ENCODE measurements at regions not wholly inside any gene's neighbourhood (a gene's known extent, or its start where the extent isn't known, plus 50 kb on each side); places are given as distances from the start of the nearest gene placed in this dataset.

DNA sequence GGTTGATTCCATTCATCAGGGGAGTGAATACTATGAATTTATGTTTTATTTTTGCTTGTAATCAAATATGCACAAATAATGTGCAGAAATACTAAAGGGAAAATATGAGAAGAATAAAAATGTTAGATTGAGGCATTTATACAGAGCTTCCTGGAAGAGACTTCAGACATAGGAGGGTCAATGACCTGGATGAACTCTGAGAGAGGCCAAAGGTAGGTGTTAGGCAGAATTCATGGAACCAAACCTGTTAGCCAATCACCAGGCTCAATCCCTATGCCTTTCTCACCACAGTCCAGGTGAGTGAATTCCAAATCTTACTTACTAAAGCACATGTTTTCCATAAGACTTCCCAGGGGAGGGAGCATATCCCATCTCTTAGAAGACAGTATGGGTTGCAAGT lies 130.4 kb upstream of the NTF3 start:
- Histone ChIP-seq H2AFZ (ENCODE audit: low read depth) (no peak overlapping the region), H4K20me1 (ENCODE audit: insufficient read depth) (no peaks in the 10 kb centered on the region), H3K4me3 (IDR thresholded peaks at IDR 0.05; ENCODE audit: insufficient read depth, low read depth, low read length) (no peak overlapping the region), H3K27me3 (ENCODE audit: insufficient read depth, low read depth) (no peaks in the 10 kb centered on the region), H3K4me2 (no peak overlapping the region), H3K27ac (no peak overlapping the region), H3K9ac (no peak overlapping the region), H3K4me1 (ENCODE audit: low read depth, poor library complexity, severe bottlenecking) (no peaks in the 10 kb centered on the region), H3K79me2 (ENCODE audit: insufficient read depth, low read depth) (no peaks in the 10 kb centered on the region), H3K36me3 (ENCODE audit: insufficient read depth) (no peaks in the 10 kb centered on the region)
- no peak for TF ChIP-seq CTCF (conservative IDR thresholded peaks at IDR 0.05; ENCODE audit: low read depth, low read length)

GRCh38 chr12:5305425-5305824 lies 126.5 kb upstream of the NTF3 start:
- no peaks in the 10 kb centered on the region for H3K79me2 ChIP-seq (ENCODE audit: insufficient read depth, low read depth)
- TF ChIP-seq CTCF (conservative IDR thresholded peaks at IDR 0.05; ENCODE audit: low read depth, low read length), result no peak
- no peak overlapping the region for H3K4me3 ChIP-seq (IDR thresholded peaks at IDR 0.05; ENCODE audit: insufficient read depth, low read depth, low read length)
- no peak overlapping the region for H2AFZ ChIP-seq (ENCODE audit: low read depth)
- H3K27ac ChIP-seq, result no peak overlapping the region
- no peaks in the 10 kb centered on the region for H3K27me3 ChIP-seq (ENCODE audit: insufficient read depth, low read depth)
- H4K20me1 ChIP-seq (ENCODE audit: insufficient read depth), result no peaks in the 10 kb centered on the region
- H3K4me1 ChIP-seq (ENCODE audit: low read depth, poor library complexity, severe bottlenecking), result no peaks in the 10 kb centered on the region
- no peaks in the 10 kb centered on the region for H3K36me3 ChIP-seq (ENCODE audit: insufficient read depth)
- H3K4me2 ChIP-seq, result no peak overlapping the region
- no peak overlapping the region for H3K9ac ChIP-seq

- Histone ChIP-seq H3K4me1 (ENCODE audit: low read depth, poor library complexity, severe bottlenecking) (no peaks in the 10 kb centered on the region), H3K36me3 (ENCODE audit: insufficient read depth) (no peaks in the 10 kb centered on the region), H4K20me1 (ENCODE audit: insufficient read depth) (no peaks in the 10 kb centered on the region), H3K4me2 (no peak overlapping the region), H3K4me3 (IDR thresholded peaks at IDR 0.05; ENCODE audit: insufficient read depth, low read depth, low read length) (no peak overlapping the region), H3K27me3 (ENCODE audit: insufficient read depth, low read depth) (no peaks in the 10 kb centered on the region), H3K27ac (no peak overlapping the region), H2AFZ (ENCODE audit: low read depth) (no peak overlapping the region), H3K79me2 (ENCODE audit: insufficient read depth, low read depth) (no peaks in the 10 kb centered on the region), H3K9ac (no peak overlapping the region)
- TF ChIP-seq CTCF (conservative IDR thresholded peaks at IDR 0.05; ENCODE audit: low read depth, low read length), result no peak
Measured at GRCh38 chr12:5305886-5306545, 125.9 kb upstream of the NTF3 start.

DNA sequence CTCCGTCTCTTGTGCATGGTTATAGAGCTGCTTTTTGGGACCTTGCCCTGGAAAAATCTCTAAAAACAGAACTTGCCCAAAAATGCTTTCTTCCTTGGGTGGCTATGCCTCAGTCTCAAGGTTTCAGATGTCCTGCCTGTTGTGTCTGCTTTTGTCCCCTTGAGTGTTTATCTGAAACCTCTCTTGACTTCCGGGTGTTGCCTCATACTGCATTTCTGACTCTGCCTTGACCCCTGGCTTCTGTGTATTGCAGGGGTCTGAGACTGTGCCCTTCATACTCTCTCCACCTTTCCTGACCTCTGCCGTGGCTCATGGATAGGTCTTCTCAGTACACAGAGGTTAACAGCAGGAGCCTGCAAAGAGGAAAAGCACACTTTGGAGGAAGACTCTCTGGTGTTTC lies 124.8 kb upstream of the NTF3 start:
- Histone ChIP-seq H3K4me3 (IDR thresholded peaks at IDR 0.05; ENCODE audit: insufficient read depth, low read depth, low read length) (no peak overlapping the region), H3K4me1 (ENCODE audit: low read depth, poor library complexity, severe bottlenecking) (no peaks in the 10 kb centered on the region), H2AFZ (ENCODE audit: low read depth) (no peak overlapping the region), H3K36me3 (ENCODE audit: insufficient read depth) (no peaks in the 10 kb centered on the region), H3K9ac (no peak overlapping the region), H4K20me1 (ENCODE audit: insufficient read depth) (no peaks in the 10 kb centered on the region), H3K27me3 (ENCODE audit: insufficient read depth, low read depth) (no peaks in the 10 kb centered on the region), H3K4me2 (no peak overlapping the region), H3K79me2 (ENCODE audit: insufficient read depth, low read depth) (no peaks in the 10 kb centered on the region), H3K27ac (no peak overlapping the region)
- TF ChIP-seq CTCF (conservative IDR thresholded peaks at IDR 0.05; ENCODE audit: low read depth, low read length), result no peak
